Neural cell (in vitro differentiated cells): ENCODE measurements at regions not wholly inside any gene's neighbourhood (a gene's known extent, or its start where the extent isn't known, plus 50 kb on each side); places are given as distances from the start of the nearest gene placed in this dataset.

Experiments used
- POLR2AphosphoS5 ChIP-seq: IDR thresholded peaks from 2 replicates; pipeline ENCODE4 v1.6.1; 2012
- SMC3 ChIP-seq: fragments of 450-650 bp; conservative IDR thresholded peaks from 2 replicates; pipeline ENCODE4 v1.6.1; 2014; ENCODE audit warnings: antibody characterized with exemption, mild to moderate bottlenecking, moderate library complexity; ENCODE audit not compliant: poor library complexity
- TF ChIP-seq, protein P1 (sequence below): fragments of 450-650 bp; IDR thresholded peaks from 2 replicates; pipeline ENCODE4 v1.5.1; 2014; ENCODE audit warnings: antibody characterized with exemption, mild to moderate bottlenecking, moderate library complexity; ENCODE audit not compliant: poor library complexity, severe bottlenecking

DNA sequence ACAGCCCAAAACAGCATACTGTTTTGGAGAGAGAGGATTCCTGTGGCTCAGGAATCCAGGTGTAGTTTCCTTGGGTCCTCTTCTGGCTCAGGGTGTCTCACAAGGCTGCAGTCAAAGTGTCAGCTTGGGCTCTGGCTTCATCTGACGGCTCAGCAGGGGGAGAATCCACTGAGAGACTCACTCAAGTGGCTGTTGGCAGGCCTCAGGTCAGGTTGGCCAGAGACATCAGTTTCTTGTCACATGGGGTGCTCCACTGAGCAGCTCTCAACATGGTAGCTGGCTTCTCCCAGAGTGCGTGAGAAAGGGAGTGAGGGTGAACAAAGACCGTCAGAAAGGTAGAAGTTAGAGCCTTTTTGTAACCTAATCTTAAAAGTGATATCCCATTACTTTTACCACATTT lies 168.4 kb downstream of the SOCS6 start:
- TF ChIP-seq SMC3 (no peak), POLR2AphosphoS5 (no peak)
- TF ChIP-seq, protein P1, sequence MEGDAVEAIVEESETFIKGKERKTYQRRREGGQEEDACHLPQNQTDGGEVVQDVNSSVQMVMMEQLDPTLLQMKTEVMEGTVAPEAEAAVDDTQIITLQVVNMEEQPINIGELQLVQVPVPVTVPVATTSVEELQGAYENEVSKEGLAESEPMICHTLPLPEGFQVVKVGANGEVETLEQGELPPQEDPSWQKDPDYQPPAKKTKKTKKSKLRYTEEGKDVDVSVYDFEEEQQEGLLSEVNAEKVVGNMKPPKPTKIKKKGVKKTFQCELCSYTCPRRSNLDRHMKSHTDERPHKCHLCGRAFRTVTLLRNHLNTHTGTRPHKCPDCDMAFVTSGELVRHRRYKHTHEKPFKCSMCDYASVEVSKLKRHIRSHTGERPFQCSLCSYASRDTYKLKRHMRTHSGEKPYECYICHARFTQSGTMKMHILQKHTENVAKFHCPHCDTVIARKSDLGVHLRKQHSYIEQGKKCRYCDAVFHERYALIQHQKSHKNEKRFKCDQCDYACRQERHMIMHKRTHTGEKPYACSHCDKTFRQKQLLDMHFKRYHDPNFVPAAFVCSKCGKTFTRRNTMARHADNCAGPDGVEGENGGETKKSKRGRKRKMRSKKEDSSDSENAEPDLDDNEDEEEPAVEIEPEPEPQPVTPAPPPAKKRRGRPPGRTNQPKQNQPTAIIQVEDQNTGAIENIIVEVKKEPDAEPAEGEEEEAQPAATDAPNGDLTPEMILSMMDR, result no peak
